ENCODE measurements at regions not wholly inside any gene's neighbourhood (a gene's known extent, or its start where the extent isn't known, plus 50 kb on each side); places are given as distances from the start of the nearest gene placed in this dataset.

DNA sequence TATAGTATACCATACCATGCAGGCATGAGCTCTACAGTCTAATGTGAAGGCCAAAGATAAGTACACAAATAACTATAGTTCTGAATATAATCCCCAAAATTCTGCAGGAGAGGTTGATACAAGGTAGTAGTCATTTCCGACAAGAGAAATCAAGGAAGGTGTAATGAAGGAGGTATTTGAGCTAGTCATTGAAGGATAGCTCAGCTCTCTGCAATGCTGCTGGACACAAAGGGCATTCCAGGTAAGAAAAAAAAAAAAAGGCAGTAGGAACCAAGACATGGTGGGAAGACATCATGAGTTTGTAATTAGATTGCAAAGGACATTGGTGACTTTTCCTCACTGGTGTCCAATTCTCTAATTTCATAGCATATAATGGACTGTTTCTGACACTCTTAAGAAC lies 285.3 kb downstream of the AHR start:
- TF ChIP-seq, protein P1, sequence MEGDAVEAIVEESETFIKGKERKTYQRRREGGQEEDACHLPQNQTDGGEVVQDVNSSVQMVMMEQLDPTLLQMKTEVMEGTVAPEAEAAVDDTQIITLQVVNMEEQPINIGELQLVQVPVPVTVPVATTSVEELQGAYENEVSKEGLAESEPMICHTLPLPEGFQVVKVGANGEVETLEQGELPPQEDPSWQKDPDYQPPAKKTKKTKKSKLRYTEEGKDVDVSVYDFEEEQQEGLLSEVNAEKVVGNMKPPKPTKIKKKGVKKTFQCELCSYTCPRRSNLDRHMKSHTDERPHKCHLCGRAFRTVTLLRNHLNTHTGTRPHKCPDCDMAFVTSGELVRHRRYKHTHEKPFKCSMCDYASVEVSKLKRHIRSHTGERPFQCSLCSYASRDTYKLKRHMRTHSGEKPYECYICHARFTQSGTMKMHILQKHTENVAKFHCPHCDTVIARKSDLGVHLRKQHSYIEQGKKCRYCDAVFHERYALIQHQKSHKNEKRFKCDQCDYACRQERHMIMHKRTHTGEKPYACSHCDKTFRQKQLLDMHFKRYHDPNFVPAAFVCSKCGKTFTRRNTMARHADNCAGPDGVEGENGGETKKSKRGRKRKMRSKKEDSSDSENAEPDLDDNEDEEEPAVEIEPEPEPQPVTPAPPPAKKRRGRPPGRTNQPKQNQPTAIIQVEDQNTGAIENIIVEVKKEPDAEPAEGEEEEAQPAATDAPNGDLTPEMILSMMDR (IDR thresholded peaks at IDR 0.05; ENCODE audit: low read depth, low read length), result no peak
- in situ Hi-C loops (cut with HindIII; ENCODE audit: low sequenced_read_pairs), result no loop called here
- DNase-seq (ENCODE audit: low read depth, low spot score), result no peak
- H3K4me3 ChIP-seq (ENCODE audit: low read depth, low read length), result no peak overlapping the region

DNA sequence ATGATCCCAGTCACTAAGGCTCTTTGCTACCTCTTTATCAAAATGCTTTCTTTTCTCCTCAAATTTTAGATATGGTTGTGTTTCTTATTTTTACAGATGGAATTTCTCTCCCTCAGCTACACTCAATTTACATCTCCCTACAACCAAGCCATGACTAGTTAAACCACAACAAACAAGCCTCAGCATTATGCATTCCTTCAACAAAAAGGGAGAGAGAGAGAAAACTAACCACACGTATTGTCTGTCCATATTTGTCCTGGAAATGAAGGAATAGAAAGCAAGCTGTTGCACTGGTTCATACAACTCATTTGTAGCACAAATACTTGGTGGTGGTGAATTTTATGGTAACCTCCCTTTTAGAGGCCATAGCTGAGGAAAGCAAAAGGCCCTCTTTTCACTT lies 286.4 kb downstream of the AHR start:
- TF ChIP-seq, protein P1 (IDR thresholded peaks at IDR 0.05; ENCODE audit: low read depth, low read length), result no peak

DNA sequence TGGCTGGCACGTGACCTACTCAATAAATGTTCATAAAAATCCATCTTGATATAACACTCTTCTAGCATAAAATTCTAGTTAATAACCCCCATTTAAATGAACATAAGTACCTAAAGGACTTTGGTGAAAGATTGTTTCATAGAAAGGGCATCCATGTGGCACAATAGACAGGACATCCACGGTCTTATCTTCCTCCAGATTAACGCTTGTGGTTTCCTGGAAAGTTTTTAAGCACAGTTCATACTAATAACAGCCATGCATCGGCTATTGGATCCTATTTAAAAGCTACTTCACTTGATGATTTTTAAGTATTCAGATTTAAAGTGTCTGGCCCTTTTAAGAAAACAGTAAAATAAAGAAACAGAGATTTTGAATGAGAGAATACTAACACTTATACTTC lies 288.3 kb downstream of the AHR start:
- H3K4me3 ChIP-seq (ENCODE audit: low read depth, low read length), result no peak overlapping the region
- TF ChIP-seq, protein P1 (IDR thresholded peaks at IDR 0.05; ENCODE audit: low read depth, low read length), result no peak
- in situ Hi-C loops (cut with HindIII; ENCODE audit: low sequenced_read_pairs), result no loop called here
- DNase-seq (ENCODE audit: low read depth, low spot score), result no peak

More for the DNA sequence above, 286.4 kb downstream of the AHR start:
- H3K4me3 ChIP-seq (ENCODE audit: low read depth, low read length), result no peak overlapping the region
- DNase-seq (ENCODE audit: low read depth, low spot score), result peak; percentile 79
- in situ Hi-C loops (cut with HindIII; ENCODE audit: low sequenced_read_pairs), result no loop called here

DNA sequence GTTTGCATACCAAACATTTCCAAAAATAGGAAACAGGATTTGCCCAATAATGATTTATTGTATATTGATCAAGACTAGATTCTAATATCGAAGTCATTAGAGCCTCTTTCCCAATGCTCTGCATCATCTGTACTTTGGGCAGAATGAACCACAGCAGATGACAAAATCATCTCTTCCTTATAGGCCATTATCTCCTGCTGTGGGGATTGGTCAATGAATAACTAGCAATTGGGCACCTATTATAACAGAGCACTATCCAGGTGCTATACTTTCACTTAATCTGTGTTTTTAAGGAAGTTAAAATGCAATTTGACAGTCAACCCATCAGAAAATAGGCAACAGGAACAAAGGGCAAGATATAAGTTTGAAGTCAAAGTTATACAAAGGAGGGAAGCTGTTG lies 290.3 kb downstream of the AHR start:
- DNase-seq (ENCODE audit: low read depth, low spot score), result no peak
- in situ Hi-C loops (cut with HindIII; ENCODE audit: low sequenced_read_pairs), result no loop called here
- no peak overlapping the region for H3K4me3 ChIP-seq (ENCODE audit: low read depth, low read length)
- TF ChIP-seq, protein P1 (IDR thresholded peaks at IDR 0.05; ENCODE audit: low read depth, low read length), result no peak

DNA sequence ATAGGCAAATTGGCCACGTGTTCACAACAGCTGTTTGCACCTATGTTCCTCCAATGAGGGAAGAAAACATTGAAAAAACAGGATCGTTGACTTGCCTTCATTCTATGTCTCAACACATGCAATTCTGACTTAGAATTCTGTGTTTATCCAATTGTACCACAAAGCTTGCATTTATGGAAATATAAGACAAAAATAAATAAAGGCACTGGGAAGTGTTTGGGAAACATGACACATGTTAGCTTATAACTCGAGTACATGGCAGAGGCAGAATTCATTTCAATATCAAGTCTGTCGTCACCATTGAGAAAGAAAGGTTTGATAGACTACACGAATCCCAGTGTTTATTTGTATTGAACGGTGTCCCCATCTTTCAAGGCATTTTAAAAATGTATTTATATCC lies 291.2 kb downstream of the AHR start:
- in situ Hi-C loops (cut with HindIII; ENCODE audit: low sequenced_read_pairs), result no loop called here
- no peak for DNase-seq (ENCODE audit: low read depth, low spot score)
- TF ChIP-seq, protein P1 (IDR thresholded peaks at IDR 0.05; ENCODE audit: low read depth, low read length), result no peak
- no peak overlapping the region for H3K4me3 ChIP-seq (ENCODE audit: low read depth, low read length)

DNA sequence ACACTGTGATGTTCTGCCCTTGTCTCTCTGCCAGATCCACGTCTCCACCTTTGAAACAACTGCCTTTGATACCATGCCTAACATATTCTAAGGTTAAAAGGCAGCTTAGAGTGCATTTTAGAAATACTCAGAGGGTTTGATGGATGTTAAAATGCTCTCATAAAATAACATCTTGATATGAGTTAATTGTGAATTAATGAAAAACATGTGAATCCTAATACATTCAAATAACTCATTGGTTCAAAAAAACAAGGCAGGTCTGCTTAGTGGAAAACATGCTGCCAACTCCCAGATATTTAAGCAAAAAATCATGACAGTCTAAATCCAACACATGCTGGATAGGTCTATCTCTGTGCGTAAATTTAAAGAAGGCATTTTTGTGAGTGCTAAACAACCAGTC lies 291.8 kb downstream of the AHR start:
- no peak for DNase-seq (ENCODE audit: low read depth, low spot score)
- in situ Hi-C loops (cut with HindIII; ENCODE audit: low sequenced_read_pairs), result no loop called here
- TF ChIP-seq, protein P1 (IDR thresholded peaks at IDR 0.05; ENCODE audit: low read depth, low read length), result no peak
- H3K4me3 ChIP-seq (ENCODE audit: low read depth, low read length), result no peak overlapping the region

Measured in astrocyte of the spinal cord (primary cell).